OCI-LY7 (cell line): ENCODE measurements at regions not wholly inside any gene's neighbourhood (a gene's known extent, or its start where the extent isn't known, plus 50 kb on each side); places are given as distances from the start of the nearest gene placed in this dataset.

Experiments
- CTCF ChIP-seq: fragments of 200-600 bp; sonication (generic); conservative IDR thresholded peaks from 2 replicates; pipeline ENCODE4 v1.5.1; 2014; ENCODE audit warnings: mild to moderate bottlenecking, antibody characterized with exemption, low read length, moderate library complexity, mixed read lengths
- EZH2phosphoT487 ChIP-seq: fragments of 200-600 bp; sonication (generic); IDR thresholded peaks from 2 replicates; pipeline ENCODE4 v1.6.1; 2018; ENCODE audit warnings: low read depth, borderline replicate concordance, mild to moderate bottlenecking, mixed run types, antibody characterized with exemption, low read length, moderate library complexity, mixed read lengths

DNA sequence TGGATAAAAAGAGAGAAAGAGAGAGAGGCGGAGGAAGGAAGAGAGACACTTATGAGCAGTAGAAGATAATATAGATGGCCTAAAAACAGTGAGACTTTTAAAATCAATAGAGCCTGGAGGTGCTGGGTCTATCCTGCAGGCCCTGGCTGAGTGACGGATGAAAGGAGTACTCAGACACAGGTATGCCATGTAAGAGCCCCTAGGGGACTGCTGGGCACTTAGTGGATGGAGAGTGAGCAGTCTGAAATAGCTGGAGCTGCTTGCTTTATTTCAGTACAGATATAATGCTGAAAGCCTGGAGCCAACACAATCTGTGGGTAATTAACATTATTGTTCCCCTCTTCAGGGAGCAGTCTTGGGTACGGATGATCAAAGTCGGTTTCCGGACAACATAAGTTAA is 578.6 kb downstream of the SPOCK3 start:
- TF ChIP-seq CTCF (no peak), EZH2phosphoT487 (no peak)
